OCI-LY3 (cell line): ENCODE measurements at regions not wholly inside any gene's neighbourhood (a gene's known extent, or its start where the extent isn't known, plus 50 kb on each side); places are given as distances from the start of the nearest gene placed in this dataset.

Source experiments
- CTCF ChIP-seq: fragments of 200-600, 300-600 bp; sonication (generic); IDR thresholded peaks from 2 replicates; pipeline ENCODE4 v1.5.1; 2014; ENCODE audit warnings: antibody characterized with exemption, low read length, low read depth
- EZH2phosphoT487 ChIP-seq: fragments of 200-600 bp; shearing (Covaris generic); IDR thresholded peaks from 2 replicates; pipeline ENCODE4 v1.6.1; 2018; ENCODE audit warnings: antibody characterized with exemption, mixed run types, low read depth

GRCh38 chr3:80553211-80553610 lies 785.4 kb upstream of the ROBO1 start:
- no peak for TF ChIP-seq EZH2phosphoT487
- TF ChIP-seq CTCF, result no peak
